GM12872 (cell line): ENCODE measurements at regions not wholly inside any gene's neighbourhood (a gene's known extent, or its start where the extent isn't known, plus 50 kb on each side); places are given as distances from the start of the nearest gene placed in this dataset.

ENCODE experiments used
- CTCF ChIP-seq: IDR thresholded peaks from 3 replicates; pipeline ENCODE4 v1.5.1; 2011; ENCODE audit warnings: low read depth, mild to moderate bottlenecking, low read length, moderate library complexity; ENCODE audit not compliant: insufficient read depth

- no peak for TF ChIP-seq CTCF
These were observed 113.5 kb upstream of the C10orf90 start for GRCh38 chr10:126783806-126784557.

- no peak for TF ChIP-seq CTCF
These were observed 116.7 kb upstream of the C10orf90 start for GRCh38 chr10:126787201-126787600.

DNA sequence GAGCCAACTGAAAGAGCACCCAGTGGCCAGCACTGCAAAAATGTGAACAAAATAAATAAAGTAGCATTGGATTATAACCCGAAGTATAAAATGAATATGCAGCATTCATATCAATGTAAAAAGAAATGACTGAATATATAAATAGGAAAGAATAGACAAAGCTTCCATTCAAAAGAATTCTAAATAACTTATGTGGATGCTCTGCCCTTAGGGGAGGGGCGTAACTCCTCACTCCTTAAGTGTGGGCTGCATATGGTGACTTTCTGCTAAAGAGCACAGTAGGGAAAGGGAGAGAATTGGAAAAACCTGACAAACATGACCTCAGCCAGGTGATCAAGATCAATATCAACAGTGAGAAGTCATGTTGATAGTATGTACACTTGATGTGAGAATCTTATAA lies 109.9 kb upstream of the DOCK1 start:
- no peak for TF ChIP-seq CTCF

GRCh38 chr10:126798649-126799048 lies 106.6 kb upstream of the DOCK1 start:
- no peak for TF ChIP-seq CTCF

DNA sequence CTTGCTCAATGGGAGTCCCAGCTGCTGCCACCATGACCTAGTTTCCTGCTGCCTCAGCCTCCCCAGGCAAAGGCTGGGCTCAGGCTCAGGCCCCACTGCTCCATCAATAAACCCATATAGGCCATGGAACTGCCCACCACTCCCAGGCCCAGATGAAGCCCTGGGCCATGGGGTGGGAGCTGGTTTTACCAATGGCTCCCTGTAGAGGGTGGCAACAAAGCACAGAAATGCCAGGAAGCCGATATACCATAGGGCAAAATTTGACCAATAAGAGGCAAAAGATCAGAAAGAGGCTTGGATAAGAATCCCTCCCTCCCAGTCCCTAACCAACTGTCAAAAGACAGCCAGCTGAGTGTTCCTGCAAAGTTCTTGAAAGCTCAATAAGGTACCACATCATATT lies 101.8 kb upstream of the DOCK1 start:
- TF ChIP-seq CTCF, result no peak

DNA sequence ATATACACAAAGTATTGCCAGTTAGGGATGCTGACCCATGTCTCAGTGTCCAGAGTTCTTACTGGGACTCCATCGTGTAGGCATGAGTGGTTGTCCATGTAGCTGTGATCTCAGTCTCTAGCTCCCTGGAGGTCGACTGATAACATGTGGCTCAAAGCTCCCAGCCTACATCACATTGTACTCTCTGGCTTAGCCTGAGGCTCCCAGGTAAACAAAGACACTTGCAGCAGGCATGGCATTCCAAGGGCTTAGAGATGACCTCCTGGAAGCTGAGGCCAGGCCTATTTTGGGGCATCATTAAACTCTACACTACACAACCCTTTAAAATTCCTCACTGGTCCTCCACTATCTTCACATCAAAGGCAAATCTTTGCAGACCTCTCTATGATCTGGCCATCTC lies 100.8 kb upstream of the DOCK1 start:
- TF ChIP-seq CTCF, result no peak

DNA sequence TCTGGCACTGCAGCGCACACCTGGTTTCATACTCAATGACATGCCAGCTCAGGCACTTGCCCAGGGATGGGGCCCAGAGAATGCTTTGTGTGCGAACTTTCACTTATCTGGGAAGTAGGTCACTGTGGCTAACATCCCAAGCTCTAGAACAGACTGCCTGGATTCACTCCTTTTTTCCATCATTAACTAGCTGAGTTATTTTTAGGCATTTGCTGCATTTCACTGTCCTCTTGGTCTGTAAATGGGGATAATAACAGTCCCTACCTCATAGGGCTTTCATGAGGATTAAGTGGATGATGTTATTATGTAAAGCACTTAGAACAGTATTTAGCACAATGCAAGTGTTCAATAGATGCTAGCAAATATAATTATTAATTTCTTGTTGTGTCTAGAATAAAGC lies 98.7 kb upstream of the DOCK1 start:
- TF ChIP-seq CTCF, result no peak
